GM23248 (cell line): ENCODE measurements at regions not wholly inside any gene's neighbourhood (a gene's known extent, or its start where the extent isn't known, plus 50 kb on each side); places are given as distances from the start of the nearest gene placed in this dataset.

Experiments used
- DNase-seq: peaks from one replicate; pipeline ENCODE4 v3.0.0-alpha.2; 2015
- H2AFZ ChIP-seq: fragments of 200-600 bp; sonication (generic); 2 replicates; pipeline ENCODE4 v1.6.1; 2016; ENCODE audit warnings: antibody characterized with exemption
- H3F3A ChIP-seq: fragments of 200-600 bp; sonication (generic); 2 replicates; pipeline ENCODE4 v1.6.1; 2016; ENCODE audit warnings: mild to moderate bottlenecking, antibody characterized with exemption, mixed run types; ENCODE audit not compliant: insufficient read depth
- H3K27ac ChIP-seq: fragments of 200-600 bp; sonication (generic); 2 replicates; pipeline ENCODE4 v1.5.1; 2016; ENCODE audit warnings: mild to moderate bottlenecking
- H3K27me3 ChIP-seq: fragments of 200-600 bp; sonication (generic); replicated peaks from 2 replicates; pipeline ENCODE4 v1.6.1; 2016; ENCODE audit warnings: mild to moderate bottlenecking; ENCODE audit not compliant: insufficient read depth
- H3K36me3 ChIP-seq: fragments of 200-600 bp; sonication (generic); 2 replicates; pipeline ENCODE4 v1.6.1; 2016; ENCODE audit warnings: low read depth, mild to moderate bottlenecking
- H3K4me1 ChIP-seq: fragments of 200-600 bp; sonication (generic); 2 replicates; pipeline ENCODE4 v1.6.1; 2016; ENCODE audit warnings: mild to moderate bottlenecking; ENCODE audit not compliant: insufficient read depth
- H3K4me2 ChIP-seq: fragments of 200-600 bp; sonication (generic); one replicate; pipeline ENCODE4 v1.6.1; 2016; ENCODE audit warnings: mild to moderate bottlenecking; ENCODE audit not compliant: unreplicated experiment
- H3K4me3 ChIP-seq: fragments of 200-600 bp; sonication (generic); 2 replicates; pipeline ENCODE4 v1.5.1; 2016; ENCODE audit warnings: mild to moderate bottlenecking
- H3K79me2 ChIP-seq: fragments of 200-600 bp; sonication (generic); 2 replicates; pipeline ENCODE4 v1.6.1; 2016; ENCODE audit warnings: mild to moderate bottlenecking; ENCODE audit not compliant: insufficient read depth
- H3K9ac ChIP-seq: fragments of 200-600 bp; sonication (generic); 2 replicates; pipeline ENCODE4 v1.6.1; 2016; ENCODE audit warnings: mild to moderate bottlenecking
- H3K9me2 ChIP-seq: fragments of 200-600 bp; sonication (generic); 2 replicates; pipeline ENCODE4 v1.6.1; 2016; ENCODE audit warnings: mixed run types, mild to moderate bottlenecking, moderate library complexity; ENCODE audit not compliant: insufficient read depth
- H3K9me3 ChIP-seq: fragments of 200-600 bp; sonication (generic); one replicate; pipeline ENCODE4 v1.6.1; 2017; ENCODE audit warnings: low read depth
- H4K20me1 ChIP-seq: fragments of 200-600 bp; sonication (generic); 2 replicates; pipeline ENCODE4 v1.6.0; 2016; ENCODE audit not compliant: insufficient read depth
- EZH2 ChIP-seq: fragments of 200-600 bp; sonication (generic); IDR thresholded peaks from 2 replicates; pipeline ENCODE4 v1.6.1; 2018; ENCODE audit warnings: antibody characterized with exemption, mild to moderate bottlenecking; ENCODE audit not compliant: insufficient read depth, poor library complexity, severe bottlenecking
- EZH2phosphoT487 ChIP-seq: fragments of 200-600 bp; sonication (generic); IDR thresholded peaks from 2 replicates; pipeline ENCODE4 v1.6.1; 2018; ENCODE audit warnings: antibody characterized with exemption, moderate library complexity, mild to moderate bottlenecking, low read depth; ENCODE audit not compliant: insufficient read depth
- WGBS, 2 experiments: methylation state at CpG; one replicate each; pipeline ENCODE4 v1.1.6; 2015 to 2017; ENCODE audit warnings: low lambda C conversion rate in 2 of 2, low coverage in 1 of 2; ENCODE audit errors: missing lambda C conversion rate in 2 of 2; 5-methylcytosine and 5-hydroxymethylcytosine counted together
- in situ Hi-C: fragments of 300-500 bp; cut with MboI; formaldehyde crosslinking; loops from 2 replicates; pipeline ENCODE4 v1.15.0; 2020

GRCh38 chr9:105055917-105056316, 128.0 kb upstream of the ABCA1 start:
- H3K4me1 ChIP-seq: peaks cover 17% of the 10 kb centered on the region
- H3K36me3 ChIP-seq: no peaks in the 10 kb centered on the region
- H3F3A ChIP-seq: peaks cover 10% of the 10 kb centered on the region; the same call in 1 of the 2 replicates
- H3K9ac ChIP-seq: no peak overlapping the region
- TF ChIP-seq EZH2phosphoT487 (no peak), EZH2 (no peak)
- no peak overlapping the region for H3K4me3 ChIP-seq
- no peaks in the 10 kb centered on the region for H3K79me2 ChIP-seq
- no peaks in the 10 kb centered on the region for H4K20me1 ChIP-seq
- no peak overlapping the region for H3K4me2 ChIP-seq
- no peak overlapping the region for H3K27ac ChIP-seq
- no peaks in the 10 kb centered on the region for H3K9me3 ChIP-seq
- no peak overlapping the region for H2AFZ ChIP-seq
- 76 to 79% methylated on average over 3 of the region's 3 CpGs for WGBS, 2 experiments
- H3K27me3 ChIP-seq: no peaks in the 10 kb centered on the region
- H3K9me2 ChIP-seq: no peaks in the 10 kb centered on the region
- no peak for DNase-seq
- in situ Hi-C loops: no loop called here

- Histone ChIP-seq H3K4me3 (no peak overlapping the region), H4K20me1 (no peaks in the 10 kb centered on the region), H3K79me2 (no peaks in the 10 kb centered on the region), H3K9ac (no peak overlapping the region), H3K9me3 (no peaks in the 10 kb centered on the region), H2AFZ (no peak overlapping the region), H3K9me2 (no peaks in the 10 kb centered on the region), H3K4me2 (no peak overlapping the region), H3K36me3 (no peaks in the 10 kb centered on the region), H3F3A (peaks cover 10% of the 10 kb centered on the region; the same call in 1 of the 2 replicates), H3K4me1 (peaks cover 17% of the 10 kb centered on the region), H3K27ac (no peak overlapping the region), H3K27me3 (no peaks in the 10 kb centered on the region)
- 94 to 95% methylated on average over 4 of the region's 4 CpGs for WGBS, 2 experiments
- no peak for DNase-seq
- no peak for TF ChIP-seq EZH2phosphoT487
- TF ChIP-seq EZH2: no peak
- in situ Hi-C loops: no loop called here
Observed at GRCh38 chr9:105057551-105057950, 129.6 kb upstream of the ABCA1 start.

- no peaks in the 10 kb centered on the region for H4K20me1 ChIP-seq
- no peak overlapping the region for H3K4me3 ChIP-seq
- TF ChIP-seq EZH2phosphoT487 (no peak), EZH2 (no peak)
- H3K27me3 ChIP-seq: no peaks in the 10 kb centered on the region
- no peaks in the 10 kb centered on the region for H3K9me3 ChIP-seq
- no peaks in the 10 kb centered on the region for H3K9me2 ChIP-seq
- H3K36me3 ChIP-seq: no peaks in the 10 kb centered on the region
- peaks cover 16% of the 10 kb centered on the region for H3F3A ChIP-seq
- no peak overlapping the region for H3K27ac ChIP-seq
- no peak overlapping the region for H3K4me2 ChIP-seq
- in situ Hi-C loops: no loop called here
- DNase-seq: peak; percentile 31
- no peaks in the 10 kb centered on the region for H3K79me2 ChIP-seq
- 0 out of 2 replicates have a peak overlapping the region, but pooled peaks have one; percentile 1 for H2AFZ ChIP-seq
- WGBS, 2 experiments: 28 to 33% methylated on average over 1 of the region's 1 CpG
- peaks cover 25% of the 10 kb centered on the region for H3K4me1 ChIP-seq
- no peak overlapping the region for H3K9ac ChIP-seq
Observed at GRCh38 chr9:105059252-105059651, 131.3 kb upstream of the ABCA1 start.

- 83 to 87% methylated on average over 7 of the region's 7 CpGs for WGBS, 2 experiments
- H3K27ac ChIP-seq: no peak overlapping the region
- H4K20me1 ChIP-seq: no peaks in the 10 kb centered on the region
- H3K36me3 ChIP-seq: no peaks in the 10 kb centered on the region
- H3K4me1 ChIP-seq: peaks cover 28% of the 10 kb centered on the region
- no peak overlapping the region for H3K4me2 ChIP-seq
- DNase-seq: no peak
- H3K9me2 ChIP-seq: no peaks in the 10 kb centered on the region
- TF ChIP-seq EZH2: no peak
- no peak for TF ChIP-seq EZH2phosphoT487
- H3K9me3 ChIP-seq: no peaks in the 10 kb centered on the region
- no peak overlapping the region for H3K9ac ChIP-seq
- H3K79me2 ChIP-seq: no peaks in the 10 kb centered on the region
- H3K27me3 ChIP-seq: no peaks in the 10 kb centered on the region
- in situ Hi-C loops: no loop called here
- no peak overlapping the region for H2AFZ ChIP-seq
- peaks cover 22% of the 10 kb centered on the region for H3F3A ChIP-seq
- no peak overlapping the region for H3K4me3 ChIP-seq
Observed at GRCh38 chr9:105062222-105062855, 134.4 kb upstream of the ABCA1 start.
